SK-N-MC (cell line): ENCODE measurements at regions not wholly inside any gene's neighbourhood (a gene's known extent, or its start where the extent isn't known, plus 50 kb on each side); places are given as distances from the start of the nearest gene placed in this dataset.

Experiments
- DNase-seq: peaks from one replicate; pipeline ENCODE4 v3.0.0-alpha.2; 2011; ENCODE audit warnings: low read depth, low spot score
- H3K27ac ChIP-seq: fragments of 200-600 bp; sonication (generic); 2 replicates; pipeline ENCODE4 v1.5.1; 2016; ENCODE audit warnings: mixed run types
- H3K36me3 ChIP-seq: fragments of 200-600 bp; sonication (generic); 2 replicates; pipeline ENCODE4 v1.6.1; 2017; ENCODE audit warnings: antibody characterized with exemption, low read length, mixed read lengths; ENCODE audit not compliant: insufficient read depth
- H3K4me3 ChIP-seq: fragments of 200-600 bp; sonication (generic); 2 replicates; pipeline ENCODE4 v1.5.1; 2016
- H3K9ac ChIP-seq: fragments of 200-600 bp; sonication (generic); 2 replicates; pipeline ENCODE4 v1.8.0; 2017; ENCODE audit warnings: mixed run types, mixed read lengths; ENCODE audit not compliant: insufficient read length
- H3K9me3 ChIP-seq: fragments of 200-600 bp; sonication (generic); 2 replicates; pipeline ENCODE4 v1.6.1; 2017; ENCODE audit warnings: low read depth, mild to moderate bottlenecking, antibody characterized with exemption, low read length, moderate library complexity, mixed read lengths
- EZH2 ChIP-seq: fragments of 200-600 bp; sonication (generic); IDR thresholded peaks from one replicate; pipeline ENCODE4 v1.6.1; 2017; ENCODE audit warnings: antibody characterized with exemption
- FOXP2 ChIP-seq: optimal IDR thresholded peaks from 2 replicates; pipeline ENCODE3; 2011; ENCODE audit warnings: mild to moderate bottlenecking, moderate library complexity; ENCODE audit not compliant: insufficient read depth; ENCODE audit errors: extremely low read length, control extremely low read depth
- POLR2AphosphoS5 ChIP-seq: IDR thresholded peaks from 2 replicates; pipeline ENCODE4 v1.6.1; 2012; ENCODE audit warnings: mild to moderate bottlenecking, low read depth, low read length, borderline replicate concordance

- no peak overlapping the region for H3K4me3 ChIP-seq
- no peaks in the 10 kb centered on the region for H3K36me3 ChIP-seq
- H3K9ac ChIP-seq: no peak overlapping the region
- H3K9me3 ChIP-seq: no peaks in the 10 kb centered on the region
- TF ChIP-seq EZH2: no peak
- no peak for TF ChIP-seq FOXP2
- TF ChIP-seq POLR2AphosphoS5: no peak
- no peak overlapping the region for H3K27ac ChIP-seq
- no peak for DNase-seq
Observed at GRCh38 chr21:38205940-38206339, 50.9 kb upstream of the KCNJ15 start.

GRCh38 chr21:38206646-38207045 lies 50.1 kb upstream of the KCNJ15 start:
- Histone ChIP-seq H3K27ac (no peak overlapping the region), H3K4me3 (no peak overlapping the region), H3K36me3 (no peaks in the 10 kb centered on the region), H3K9me3 (no peaks in the 10 kb centered on the region), H3K9ac (no peak overlapping the region)
- no peak for TF ChIP-seq POLR2AphosphoS5
- TF ChIP-seq FOXP2: no peak
- no peak for TF ChIP-seq EZH2
- no peak for DNase-seq
